ENCODE measurements at regions not wholly inside any gene's neighbourhood (a gene's known extent, or its start where the extent isn't known, plus 50 kb on each side); places are given as distances from the start of the nearest gene placed in this dataset.

DNA sequence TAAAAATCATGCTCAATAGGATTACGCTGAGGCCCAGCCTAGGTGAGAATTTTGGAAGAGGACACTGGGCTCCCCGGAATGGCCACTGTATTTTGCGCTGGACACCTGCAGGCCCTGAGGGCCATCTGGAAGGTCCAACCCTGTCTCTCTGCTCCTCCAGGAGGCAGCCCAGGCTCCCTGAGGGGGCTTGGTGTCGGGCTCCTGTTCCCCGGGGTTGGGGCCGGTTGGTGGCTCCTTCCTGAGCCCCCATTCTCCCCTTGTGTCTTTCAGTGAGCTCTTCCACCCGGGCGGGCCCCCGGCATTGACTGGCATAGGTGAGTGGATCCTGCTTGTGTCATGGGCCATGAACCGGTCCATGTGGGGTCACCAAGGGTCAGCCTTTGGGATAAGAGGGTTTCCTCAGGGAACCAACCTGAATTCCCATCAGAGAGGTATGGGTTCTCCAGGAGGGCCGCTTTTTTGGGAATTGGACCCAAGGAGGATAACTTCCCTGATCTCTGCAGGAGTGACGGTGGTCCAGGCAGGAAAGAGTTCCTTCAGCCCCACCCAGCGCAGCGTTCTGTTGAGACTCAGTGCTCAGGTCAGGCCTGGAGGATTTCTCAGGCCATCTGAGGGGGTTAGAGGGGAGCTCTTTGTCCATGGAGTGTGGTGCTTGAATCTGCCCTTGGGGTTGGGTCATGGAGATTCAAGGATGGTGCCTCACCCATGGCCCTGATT lies 187.8 kb downstream of the UBE3A start:
- TF ChIP-seq, protein P1, sequence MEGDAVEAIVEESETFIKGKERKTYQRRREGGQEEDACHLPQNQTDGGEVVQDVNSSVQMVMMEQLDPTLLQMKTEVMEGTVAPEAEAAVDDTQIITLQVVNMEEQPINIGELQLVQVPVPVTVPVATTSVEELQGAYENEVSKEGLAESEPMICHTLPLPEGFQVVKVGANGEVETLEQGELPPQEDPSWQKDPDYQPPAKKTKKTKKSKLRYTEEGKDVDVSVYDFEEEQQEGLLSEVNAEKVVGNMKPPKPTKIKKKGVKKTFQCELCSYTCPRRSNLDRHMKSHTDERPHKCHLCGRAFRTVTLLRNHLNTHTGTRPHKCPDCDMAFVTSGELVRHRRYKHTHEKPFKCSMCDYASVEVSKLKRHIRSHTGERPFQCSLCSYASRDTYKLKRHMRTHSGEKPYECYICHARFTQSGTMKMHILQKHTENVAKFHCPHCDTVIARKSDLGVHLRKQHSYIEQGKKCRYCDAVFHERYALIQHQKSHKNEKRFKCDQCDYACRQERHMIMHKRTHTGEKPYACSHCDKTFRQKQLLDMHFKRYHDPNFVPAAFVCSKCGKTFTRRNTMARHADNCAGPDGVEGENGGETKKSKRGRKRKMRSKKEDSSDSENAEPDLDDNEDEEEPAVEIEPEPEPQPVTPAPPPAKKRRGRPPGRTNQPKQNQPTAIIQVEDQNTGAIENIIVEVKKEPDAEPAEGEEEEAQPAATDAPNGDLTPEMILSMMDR (IDR thresholded peaks at IDR 0.05; ENCODE audit: low read depth, low read length): no peak
- no peak for TF ChIP-seq POLR2A (IDR thresholded peaks at IDR 0.05; ENCODE audit: extremely low read depth, insufficient read length)
- TF ChIP-seq, protein P2, sequence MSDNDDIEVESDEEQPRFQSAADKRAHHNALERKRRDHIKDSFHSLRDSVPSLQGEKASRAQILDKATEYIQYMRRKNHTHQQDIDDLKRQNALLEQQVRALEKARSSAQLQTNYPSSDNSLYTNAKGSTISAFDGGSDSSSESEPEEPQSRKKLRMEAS (IDR thresholded peaks at IDR 0.05; ENCODE audit: low read depth, low read length): no peak

All from NB4 (cell line).